ENCODE measurements at regions not wholly inside any gene's neighbourhood (a gene's known extent, or its start where the extent isn't known, plus 50 kb on each side); places are given as distances from the start of the nearest gene placed in this dataset.

GRCh38 chr5:2897276-2897961, 145.9 kb upstream of the IRX2 start:
- H3K36me3 ChIP-seq (ENCODE audit: insufficient read depth, low read length), result no peaks in the 10 kb centered on the region
- H2AFZ ChIP-seq (ENCODE audit: low read length), result no peak overlapping the region
- H4K20me1 ChIP-seq (ENCODE audit: insufficient read depth, low read depth, low read length), result no peaks in the 10 kb centered on the region
- H3K4me2 ChIP-seq (ENCODE audit: low read depth, low read length, poor library complexity, severe bottlenecking), result no peak overlapping the region
- H3K4me3 ChIP-seq (ENCODE audit: low read length), result no peak overlapping the region
- no peaks in the 10 kb centered on the region for H3K4me1 ChIP-seq (ENCODE audit: low read length)
- H3K27ac ChIP-seq (ENCODE audit: low read length), result no peak overlapping the region
- no peak overlapping the region for H3K9ac ChIP-seq (ENCODE audit: low read length)
- no peak for DNase-seq
- H3K27me3 ChIP-seq (ENCODE audit: low read length), result no peaks in the 10 kb centered on the region
- H3K9me2 ChIP-seq (replicated peaks; ENCODE audit: insufficient read depth, low read length), result no peaks in the 10 kb centered on the region
- peaks cover 4% of the 10 kb centered on the region for H3K9me3 ChIP-seq (ENCODE audit: low read length)
- H3K79me2 ChIP-seq (ENCODE audit: low read length), result no peaks in the 10 kb centered on the region

- Histone ChIP-seq H3K27me3 (ENCODE audit: low read length) (no peaks in the 10 kb centered on the region), H3K4me1 (ENCODE audit: low read length) (no peaks in the 10 kb centered on the region), H3K4me2 (ENCODE audit: low read depth, low read length, poor library complexity, severe bottlenecking) (no peak overlapping the region), H3K79me2 (ENCODE audit: low read length) (no peaks in the 10 kb centered on the region), H3K9ac (ENCODE audit: low read length) (no peak overlapping the region), H3K4me3 (ENCODE audit: low read length) (no peak overlapping the region), H3K27ac (ENCODE audit: low read length) (no peak overlapping the region), H3K36me3 (ENCODE audit: insufficient read depth, low read length) (no peaks in the 10 kb centered on the region), H2AFZ (ENCODE audit: low read length) (no peak overlapping the region), H3K9me2 (replicated peaks; ENCODE audit: insufficient read depth, low read length) (no peaks in the 10 kb centered on the region), H4K20me1 (ENCODE audit: insufficient read depth, low read depth, low read length) (no peaks in the 10 kb centered on the region), H3K9me3 (ENCODE audit: low read length) (no peaks in the 10 kb centered on the region; the same call in none of the 2 replicates)
- DNase-seq, result no peak
Measured at GRCh38 chr5:2896371-2897275, 145.1 kb upstream of the IRX2 start.

GRCh38 chr5:2895876-2896275, 144.4 kb upstream of the IRX2 start:
- H3K4me2 ChIP-seq (ENCODE audit: low read depth, low read length, poor library complexity, severe bottlenecking), result no peak overlapping the region
- no peaks in the 10 kb centered on the region for H3K36me3 ChIP-seq (ENCODE audit: insufficient read depth, low read length)
- no peaks in the 10 kb centered on the region for H3K27me3 ChIP-seq (ENCODE audit: low read length)
- peaks cover 2% of the 10 kb centered on the region for H3K9me3 ChIP-seq (ENCODE audit: low read length)
- DNase-seq, result no peak
- no peak overlapping the region for H3K9ac ChIP-seq (ENCODE audit: low read length)
- H4K20me1 ChIP-seq (ENCODE audit: insufficient read depth, low read depth, low read length), result no peaks in the 10 kb centered on the region
- no peak overlapping the region for H3K4me3 ChIP-seq (ENCODE audit: low read length)
- no peaks in the 10 kb centered on the region for H3K79me2 ChIP-seq (ENCODE audit: low read length)
- no peaks in the 10 kb centered on the region for H3K4me1 ChIP-seq (ENCODE audit: low read length)
- H3K9me2 ChIP-seq (replicated peaks; ENCODE audit: insufficient read depth, low read length), result no peaks in the 10 kb centered on the region
- H2AFZ ChIP-seq (ENCODE audit: low read length), result no peak overlapping the region
- H3K27ac ChIP-seq (ENCODE audit: low read length), result no peak overlapping the region

- no peak overlapping the region for H3K9ac ChIP-seq (ENCODE audit: low read length)
- DNase-seq, result no peak
- no peaks in the 10 kb centered on the region for H3K79me2 ChIP-seq (ENCODE audit: low read length)
- H4K20me1 ChIP-seq (ENCODE audit: insufficient read depth, low read depth, low read length), result no peaks in the 10 kb centered on the region
- peaks cover 7% of the 10 kb centered on the region for H3K9me3 ChIP-seq (ENCODE audit: low read length)
- H3K36me3 ChIP-seq (ENCODE audit: insufficient read depth, low read length), result no peaks in the 10 kb centered on the region
- no peaks in the 10 kb centered on the region for H3K9me2 ChIP-seq (replicated peaks; ENCODE audit: insufficient read depth, low read length)
- H3K27ac ChIP-seq (ENCODE audit: low read length), result no peak overlapping the region
- no peak overlapping the region for H3K4me2 ChIP-seq (ENCODE audit: low read depth, low read length, poor library complexity, severe bottlenecking)
- H3K27me3 ChIP-seq (ENCODE audit: low read length), result no peaks in the 10 kb centered on the region
- no peaks in the 10 kb centered on the region for H3K4me1 ChIP-seq (ENCODE audit: low read length)
- no peak overlapping the region for H2AFZ ChIP-seq (ENCODE audit: low read length)
- H3K4me3 ChIP-seq (ENCODE audit: low read length), result no peak overlapping the region
Measured at GRCh38 chr5:2895196-2895595, 143.7 kb upstream of the IRX2 start.

GRCh38 chr5:2894736-2895135, 143.3 kb upstream of the IRX2 start:
- no peaks in the 10 kb centered on the region for H3K79me2 ChIP-seq (ENCODE audit: low read length)
- no peaks in the 10 kb centered on the region for H3K36me3 ChIP-seq (ENCODE audit: insufficient read depth, low read length)
- H4K20me1 ChIP-seq (ENCODE audit: insufficient read depth, low read depth, low read length), result no peaks in the 10 kb centered on the region
- no peaks in the 10 kb centered on the region for H3K4me1 ChIP-seq (ENCODE audit: low read length)
- H3K9ac ChIP-seq (ENCODE audit: low read length), result no peak overlapping the region
- peaks cover 10% of the 10 kb centered on the region for H3K9me3 ChIP-seq (ENCODE audit: low read length)
- no peak overlapping the region for H3K4me2 ChIP-seq (ENCODE audit: low read depth, low read length, poor library complexity, severe bottlenecking)
- no peak overlapping the region for H3K27ac ChIP-seq (ENCODE audit: low read length)
- H3K4me3 ChIP-seq (ENCODE audit: low read length), result no peak overlapping the region
- H3K27me3 ChIP-seq (ENCODE audit: low read length), result no peaks in the 10 kb centered on the region
- no peak for DNase-seq
- H3K9me2 ChIP-seq (replicated peaks; ENCODE audit: insufficient read depth, low read length), result no peaks in the 10 kb centered on the region
- H2AFZ ChIP-seq (ENCODE audit: low read length), result no peak overlapping the region

GRCh38 chr5:2894316-2894715, 142.8 kb upstream of the IRX2 start:
- H3K4me1 ChIP-seq (ENCODE audit: low read length), result no peaks in the 10 kb centered on the region
- H3K36me3 ChIP-seq (ENCODE audit: insufficient read depth, low read length), result no peaks in the 10 kb centered on the region
- no peak for DNase-seq
- peaks cover 10% of the 10 kb centered on the region for H3K9me3 ChIP-seq (ENCODE audit: low read length)
- no peaks in the 10 kb centered on the region for H3K9me2 ChIP-seq (replicated peaks; ENCODE audit: insufficient read depth, low read length)
- H3K27me3 ChIP-seq (ENCODE audit: low read length), result no peaks in the 10 kb centered on the region
- no peak overlapping the region for H3K4me3 ChIP-seq (ENCODE audit: low read length)
- H4K20me1 ChIP-seq (ENCODE audit: insufficient read depth, low read depth, low read length), result no peaks in the 10 kb centered on the region
- no peak overlapping the region for H3K27ac ChIP-seq (ENCODE audit: low read length)
- H2AFZ ChIP-seq (ENCODE audit: low read length), result no peak overlapping the region
- no peak overlapping the region for H3K9ac ChIP-seq (ENCODE audit: low read length)
- no peak overlapping the region for H3K4me2 ChIP-seq (ENCODE audit: low read depth, low read length, poor library complexity, severe bottlenecking)
- no peaks in the 10 kb centered on the region for H3K79me2 ChIP-seq (ENCODE audit: low read length)

- Histone ChIP-seq H3K79me2 (ENCODE audit: low read length) (no peaks in the 10 kb centered on the region), H3K4me3 (ENCODE audit: low read length) (no peak overlapping the region), H3K9me2 (replicated peaks; ENCODE audit: insufficient read depth, low read length) (no peaks in the 10 kb centered on the region), H3K36me3 (ENCODE audit: insufficient read depth, low read length) (no peaks in the 10 kb centered on the region), H3K9me3 (ENCODE audit: low read length) (peaks cover 22% of the 10 kb centered on the region), H3K4me2 (ENCODE audit: low read depth, low read length, poor library complexity, severe bottlenecking) (no peak overlapping the region), H3K4me1 (ENCODE audit: low read length) (no peaks in the 10 kb centered on the region), H2AFZ (ENCODE audit: low read length) (no peak overlapping the region), H3K9ac (ENCODE audit: low read length) (no peak overlapping the region), H4K20me1 (ENCODE audit: insufficient read depth, low read depth, low read length) (no peaks in the 10 kb centered on the region), H3K27me3 (ENCODE audit: low read length) (no peaks in the 10 kb centered on the region), H3K27ac (ENCODE audit: low read length) (no peak overlapping the region)
- no peak for DNase-seq
Measured at GRCh38 chr5:2892466-2893000, 141.1 kb upstream of the IRX2 start.

- Histone ChIP-seq H3K9ac (ENCODE audit: low read length) (no peak overlapping the region), H3K27me3 (ENCODE audit: low read length) (no peaks in the 10 kb centered on the region), H3K4me2 (ENCODE audit: low read depth, low read length, poor library complexity, severe bottlenecking) (no peak overlapping the region), H3K9me2 (replicated peaks; ENCODE audit: insufficient read depth, low read length) (no peaks in the 10 kb centered on the region), H3K4me3 (ENCODE audit: low read length) (no peak overlapping the region), H3K36me3 (ENCODE audit: insufficient read depth, low read length) (no peaks in the 10 kb centered on the region), H4K20me1 (ENCODE audit: insufficient read depth, low read depth, low read length) (no peaks in the 10 kb centered on the region), H2AFZ (ENCODE audit: low read length) (no peak overlapping the region), H3K4me1 (ENCODE audit: low read length) (no peaks in the 10 kb centered on the region), H3K79me2 (ENCODE audit: low read length) (no peaks in the 10 kb centered on the region), H3K9me3 (ENCODE audit: low read length) (peaks cover 22% of the 10 kb centered on the region), H3K27ac (ENCODE audit: low read length) (no peak overlapping the region)
- DNase-seq, result no peak
Measured at GRCh38 chr5:2891781-2892180, 140.3 kb upstream of the IRX2 start.

Measured in Karpas-422 (cell line).